ENCODE measurements at regions not wholly inside any gene's neighbourhood (a gene's known extent, or its start where the extent isn't known, plus 50 kb on each side); places are given as distances from the start of the nearest gene placed in this dataset.

DNA sequence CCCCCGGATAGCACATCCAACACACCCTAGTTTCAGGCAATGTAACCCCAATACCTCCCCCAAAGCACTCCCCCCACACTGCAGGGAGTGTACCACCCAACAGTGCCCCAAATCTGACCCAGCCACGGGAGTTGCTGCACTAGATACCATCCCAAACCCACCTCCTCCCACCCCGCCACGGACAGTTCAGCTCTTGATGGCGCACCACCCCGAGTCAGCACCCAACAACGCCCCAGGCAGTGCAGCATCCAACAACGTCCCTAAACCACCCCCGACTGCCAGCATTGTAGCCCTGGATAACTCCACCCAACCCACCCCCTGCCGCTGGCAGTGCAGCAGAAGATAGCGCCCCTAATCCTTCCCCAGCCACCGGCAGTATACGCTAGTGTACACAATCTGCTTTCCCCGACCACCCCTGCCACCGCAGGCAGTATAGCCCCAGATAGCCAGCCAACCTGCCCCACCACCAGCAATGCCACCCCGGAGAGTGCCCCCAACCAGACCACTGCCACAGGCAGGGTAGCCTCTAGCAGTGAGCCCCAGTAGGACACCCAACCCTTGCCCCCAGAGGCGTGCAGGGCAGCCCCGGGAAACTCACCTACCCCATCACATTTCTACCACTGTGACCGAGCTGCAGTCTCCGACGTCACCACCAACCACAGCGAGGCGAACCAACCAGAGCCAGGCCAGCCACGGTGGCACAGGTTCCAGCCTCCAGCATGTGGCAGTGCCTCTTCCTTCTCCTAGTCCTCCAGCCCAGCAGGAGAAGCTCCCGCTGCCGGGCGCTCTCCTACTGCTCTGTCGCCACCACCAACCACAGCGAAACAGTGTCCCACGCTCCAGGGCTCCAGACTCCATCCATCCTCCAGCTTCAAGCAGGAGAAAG is 178.1 kb downstream of the POTEB3 start:
- TF ChIP-seq, protein P1, sequence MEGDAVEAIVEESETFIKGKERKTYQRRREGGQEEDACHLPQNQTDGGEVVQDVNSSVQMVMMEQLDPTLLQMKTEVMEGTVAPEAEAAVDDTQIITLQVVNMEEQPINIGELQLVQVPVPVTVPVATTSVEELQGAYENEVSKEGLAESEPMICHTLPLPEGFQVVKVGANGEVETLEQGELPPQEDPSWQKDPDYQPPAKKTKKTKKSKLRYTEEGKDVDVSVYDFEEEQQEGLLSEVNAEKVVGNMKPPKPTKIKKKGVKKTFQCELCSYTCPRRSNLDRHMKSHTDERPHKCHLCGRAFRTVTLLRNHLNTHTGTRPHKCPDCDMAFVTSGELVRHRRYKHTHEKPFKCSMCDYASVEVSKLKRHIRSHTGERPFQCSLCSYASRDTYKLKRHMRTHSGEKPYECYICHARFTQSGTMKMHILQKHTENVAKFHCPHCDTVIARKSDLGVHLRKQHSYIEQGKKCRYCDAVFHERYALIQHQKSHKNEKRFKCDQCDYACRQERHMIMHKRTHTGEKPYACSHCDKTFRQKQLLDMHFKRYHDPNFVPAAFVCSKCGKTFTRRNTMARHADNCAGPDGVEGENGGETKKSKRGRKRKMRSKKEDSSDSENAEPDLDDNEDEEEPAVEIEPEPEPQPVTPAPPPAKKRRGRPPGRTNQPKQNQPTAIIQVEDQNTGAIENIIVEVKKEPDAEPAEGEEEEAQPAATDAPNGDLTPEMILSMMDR (IDR thresholded peaks at IDR 0.05), result no peak
- TF ChIP-seq HMGA2 (CRISPR knock-in tag; IDR thresholded peaks at IDR 0.05), result no peak
- TF ChIP-seq PRDM15 (CRISPR knock-in tag; IDR thresholded peaks at IDR 0.05), result no peak
- no peak for TF ChIP-seq ELF4 (CRISPR knock-in tag; IDR thresholded peaks at IDR 0.05; ENCODE audit: low read depth)
- no peak for TF ChIP-seq ATF2 (CRISPR knock-in tag; IDR thresholded peaks at IDR 0.05; ENCODE audit: borderline replicate concordance, low read depth)
- TF ChIP-seq ETV6 (CRISPR knock-in tag; IDR thresholded peaks at IDR 0.05), result no peak
- no peak for TF ChIP-seq E2F4 (CRISPR knock-in tag; IDR thresholded peaks at IDR 0.05; ENCODE audit: borderline replicate concordance, low read depth)
